IPS-18c (cell line): ENCODE measurements at regions not wholly inside any gene's neighbourhood (a gene's known extent, or its start where the extent isn't known, plus 50 kb on each side); places are given as distances from the start of the nearest gene placed in this dataset.
"Not testable (repeated sequence)": the region's sequence is repeated elsewhere in the genome, so short reads cannot be mapped to it uniquely, and the experiment has no call there.

Source experiments
- H3K4me3 ChIP-seq: 2 replicates; pipeline ENCODE4 v1.7.0; 2013; ENCODE audit warnings: low read depth, mild to moderate bottlenecking, low read length, moderate library complexity; ENCODE audit not compliant: insufficient read depth
- H3K9me3 ChIP-seq: one replicate; pipeline ENCODE4 v1.6.1; 2013; ENCODE audit warnings: mild to moderate bottlenecking, low read length, moderate library complexity; ENCODE audit not compliant: control insufficient read depth, insufficient read depth

DNA sequence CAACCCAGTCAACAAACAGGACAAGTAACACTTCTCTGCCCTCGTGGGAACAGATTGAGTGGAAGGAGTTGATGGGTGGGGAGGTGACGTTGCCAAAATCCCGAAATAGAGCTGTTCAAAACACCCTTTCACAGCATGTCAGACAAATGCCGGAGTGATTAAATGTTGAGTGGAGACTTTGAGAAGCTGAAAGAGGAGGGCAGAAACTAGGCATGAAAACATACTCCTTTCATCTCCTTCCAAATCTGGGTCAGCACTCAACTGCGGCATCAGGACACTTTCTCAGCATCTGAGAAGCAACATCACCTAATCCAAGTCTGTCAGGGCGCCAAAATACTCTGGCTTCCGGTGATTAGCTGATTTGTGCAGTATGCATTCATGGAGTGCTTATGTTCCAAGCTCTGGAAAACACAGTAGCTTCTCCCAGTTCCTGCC is 51.5 kb upstream of the MRI1 start:
- Histone ChIP-seq H3K9me3 (peaks cover 4% of the 10 kb centered on the region), H3K4me3 (no peak overlapping the region)

DNA sequence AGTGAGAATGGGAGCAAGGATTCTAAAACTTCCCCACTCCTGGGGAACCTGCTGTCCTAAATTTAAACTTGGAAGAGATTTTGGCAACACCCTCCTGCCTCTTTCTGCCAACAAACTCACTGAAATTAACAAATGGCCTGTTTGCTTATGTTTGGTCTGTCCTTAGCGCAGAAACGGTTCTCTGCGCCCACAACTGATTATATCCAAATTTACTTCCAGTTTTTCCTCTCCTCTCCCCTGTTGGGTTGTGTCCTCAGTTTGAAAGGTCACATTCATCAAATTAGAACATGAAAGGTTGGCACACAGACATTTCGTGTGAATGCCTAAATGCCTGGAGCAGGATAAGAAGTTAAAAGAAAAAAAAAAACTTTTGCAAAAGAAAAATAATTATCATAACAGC is 56.4 kb upstream of the MRI1 start:
- Histone ChIP-seq H3K9me3 (no peaks in the 10 kb centered on the region), H3K4me3 (no peak overlapping the region)

DNA sequence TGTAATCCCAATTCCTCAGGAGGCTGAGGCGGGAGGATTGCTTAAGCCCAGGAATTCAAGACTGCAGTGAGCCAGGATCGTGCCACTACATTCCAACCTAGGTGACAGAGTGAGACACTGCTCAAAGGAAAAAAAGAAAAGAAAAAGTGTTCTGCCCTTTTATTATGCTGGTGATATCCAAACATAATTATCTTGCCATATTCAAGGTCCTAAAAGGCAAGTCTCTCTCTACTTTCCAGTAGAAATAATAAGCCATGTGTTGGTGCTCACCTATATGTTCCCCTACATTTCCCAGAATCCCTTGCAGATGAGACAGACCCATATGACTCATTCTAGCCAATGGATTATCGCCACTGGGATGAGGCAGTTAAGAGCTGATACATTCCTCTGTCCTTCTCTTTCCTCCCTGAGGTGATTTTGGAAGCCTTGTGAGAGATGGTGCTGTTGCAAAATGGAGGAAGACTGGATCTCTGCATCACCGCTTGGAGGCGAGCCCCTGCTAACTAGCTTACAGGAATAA is 58.3 kb upstream of the MRI1 start:
- Histone ChIP-seq H3K9me3 (no peaks in the 10 kb centered on the region), H3K4me3 (no peak overlapping the region)

DNA sequence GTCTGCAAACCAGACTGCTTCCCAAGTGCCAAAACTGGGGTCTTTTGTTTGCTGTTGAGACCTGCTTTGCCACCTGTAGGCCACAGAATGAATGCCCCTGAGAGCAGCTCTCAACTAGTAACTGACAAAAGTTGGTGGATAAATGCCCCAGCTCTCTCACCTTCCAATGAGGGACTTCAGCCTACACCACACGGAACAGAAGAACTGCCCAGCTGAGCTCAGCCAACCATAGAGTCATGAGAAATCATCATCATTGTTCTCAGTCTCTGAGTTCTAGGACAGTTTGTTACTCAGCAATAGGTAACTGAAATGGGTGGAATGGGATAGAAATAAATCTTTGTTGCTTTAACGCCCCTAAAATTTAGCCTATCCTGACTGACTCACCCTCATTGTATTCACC is 59.1 kb upstream of the MRI1 start:
- H3K9me3 ChIP-seq: no peaks in the 10 kb centered on the region
- H3K4me3 ChIP-seq: no peak overlapping the region

GRCh38 chr19:13701624-13702023 is 62.7 kb upstream of the MRI1 start:
- Histone ChIP-seq H3K4me3 (no peak overlapping the region), H3K9me3 (no peaks in the 10 kb centered on the region)

DNA sequence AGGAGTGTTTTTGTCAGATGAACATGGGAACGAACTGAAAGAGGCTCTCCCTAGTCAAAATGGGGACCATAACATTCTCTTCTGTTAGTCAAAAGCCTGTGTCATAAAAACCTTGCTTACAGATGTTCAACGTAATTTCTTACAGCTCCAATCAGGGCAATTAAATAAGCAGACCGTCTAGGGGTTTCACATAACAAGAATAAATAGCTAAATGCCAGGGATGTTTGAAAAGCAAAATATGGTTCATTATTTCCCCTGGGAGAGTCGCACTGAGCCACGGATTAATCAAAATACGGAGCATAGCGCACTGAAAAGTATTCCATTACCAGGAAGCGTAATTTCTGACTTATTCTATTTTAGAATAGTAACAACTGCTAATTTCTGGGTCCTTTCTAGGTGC is 63.7 kb upstream of the MRI1 start:
- no peaks in the 10 kb centered on the region for H3K9me3 ChIP-seq
- H3K4me3 ChIP-seq: no peak overlapping the region

- no peaks in the 10 kb centered on the region for H3K9me3 ChIP-seq
- H3K4me3 ChIP-seq: no peak overlapping the region
Measured at GRCh38 chr19:13699786-13700185, 64.5 kb upstream of the MRI1 start.

DNA sequence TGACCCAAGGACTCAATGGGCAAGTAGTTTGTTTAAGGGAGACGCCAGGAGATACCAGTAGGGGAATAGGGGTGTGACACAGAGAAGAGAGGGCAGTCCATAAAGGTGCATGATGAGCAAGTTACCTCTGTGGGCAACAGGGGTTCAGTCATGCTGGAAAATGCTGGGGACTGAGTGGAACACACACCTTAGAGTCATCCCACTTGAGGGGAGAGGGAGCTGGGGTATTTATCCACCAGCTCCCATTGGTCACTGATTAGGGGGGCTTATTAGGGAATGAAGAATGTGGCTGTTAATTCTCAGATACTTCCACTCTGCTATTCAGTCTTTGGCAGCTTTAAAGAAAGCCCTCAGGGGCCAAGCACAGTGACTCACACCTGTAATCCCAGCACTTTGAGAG is 67.5 kb upstream of the MRI1 start:
- Histone ChIP-seq H3K4me3 (no peak overlapping the region), H3K9me3 (no peaks in the 10 kb centered on the region)

GRCh38 chr19:13693889-13694288 is 70.4 kb upstream of the MRI1 start:
- H3K4me3 ChIP-seq: no peak overlapping the region
- H3K9me3 ChIP-seq: no peaks in the 10 kb centered on the region

DNA sequence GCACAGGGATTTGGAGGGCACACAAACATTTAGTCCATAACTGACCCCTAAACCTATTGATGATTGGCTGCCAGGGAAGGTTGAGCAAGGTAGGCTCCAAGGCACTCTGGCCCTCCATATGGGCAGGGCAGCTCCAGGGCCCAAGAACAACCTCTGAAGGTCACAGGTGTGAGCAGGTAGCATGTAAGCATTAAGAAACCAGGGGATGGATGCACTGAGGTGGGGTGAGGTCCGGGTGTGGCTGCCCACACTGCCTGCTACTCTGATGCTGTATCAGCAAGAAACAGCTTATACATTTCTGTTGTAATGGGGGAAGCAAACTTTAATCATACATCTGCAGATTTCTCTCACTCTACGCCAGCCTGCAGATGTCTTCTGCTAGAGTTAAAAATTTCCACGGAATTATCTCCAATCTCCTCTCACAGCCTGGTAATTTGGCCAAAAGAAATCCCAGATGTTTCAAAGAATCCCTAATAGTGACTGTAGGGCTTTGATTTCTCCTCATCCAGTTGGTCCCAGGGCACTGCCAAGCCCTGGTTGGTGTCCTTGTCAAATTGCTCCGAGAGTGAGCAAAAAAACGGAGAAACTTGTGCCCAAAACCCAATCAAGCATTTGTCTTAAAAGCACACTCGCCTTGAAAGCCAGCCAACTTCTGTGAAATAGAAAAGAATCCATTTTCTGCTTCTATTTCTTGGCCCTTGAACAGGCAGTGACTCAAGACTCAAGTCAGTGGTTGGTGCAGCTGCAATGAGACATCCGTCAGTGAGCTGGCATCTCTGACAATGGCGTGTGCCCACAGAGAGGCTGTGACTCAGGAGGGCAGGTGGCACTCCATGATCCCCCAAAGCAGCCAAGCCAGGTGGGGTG is 72.5 kb upstream of the MRI1 start:
- Histone ChIP-seq H3K4me3 (no peak overlapping the region), H3K9me3 (peaks cover 2% of the 10 kb centered on the region)

GRCh38 chr19:13689085-13689484 is 75.2 kb upstream of the MRI1 start:
- no peak overlapping the region for H3K4me3 ChIP-seq
- peaks cover 2% of the 10 kb centered on the region for H3K9me3 ChIP-seq

GRCh38 chr19:13684021-13684420 is 80.3 kb upstream of the MRI1 start:
- Histone ChIP-seq H3K9me3 (peaks cover 5% of the 10 kb centered on the region), H3K4me3 (no peak overlapping the region)

GRCh38 chr19:13681509-13681908 is 82.8 kb upstream of the MRI1 start:
- peaks cover 4% of the 10 kb centered on the region for H3K9me3 ChIP-seq
- no peak overlapping the region for H3K4me3 ChIP-seq

DNA sequence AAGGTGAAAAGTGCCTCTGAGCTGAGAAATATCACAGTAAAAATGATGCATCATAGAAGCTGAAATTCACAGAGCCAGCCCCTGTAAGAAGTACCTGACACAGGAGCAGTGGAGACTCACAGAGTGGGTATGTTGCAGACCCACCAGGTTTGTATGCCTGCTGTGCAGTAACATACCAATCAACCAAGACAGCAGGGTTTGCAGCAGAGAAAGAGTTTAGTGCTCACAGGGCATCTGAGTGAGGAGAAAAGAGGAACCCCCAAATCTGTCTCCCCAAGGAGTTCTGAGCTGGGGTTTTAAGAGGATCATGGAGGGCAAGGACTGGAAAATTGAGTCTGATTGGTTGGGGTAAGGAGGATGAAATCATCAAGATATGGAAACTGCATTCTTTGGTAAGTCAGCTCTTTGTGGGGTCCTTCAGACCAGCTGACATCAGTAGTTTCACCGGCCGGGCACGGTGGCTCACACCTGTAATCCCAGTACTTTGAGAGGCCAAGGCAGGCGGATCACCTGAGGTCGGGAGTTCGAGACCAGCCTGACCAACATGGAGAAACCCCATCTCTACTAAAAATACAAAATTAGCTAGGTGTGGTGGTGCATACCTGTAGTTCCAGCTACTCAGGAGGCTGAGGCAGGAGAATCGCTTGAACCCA is 83.5 kb upstream of the MRI1 start:
- H3K4me3 ChIP-seq, H3K9me3 ChIP-seq: not testable (repeated sequence)

- H3K4me3 ChIP-seq, H3K9me3 ChIP-seq: not testable (repeated sequence)
Measured at GRCh38 chr19:13676967-13677366, 87.4 kb upstream of the MRI1 start.

GRCh38 chr19:13672480-13673175 is 91.7 kb upstream of the MRI1 start:
- H3K4me3 ChIP-seq: peak overlapping the region; percentile 29; the same call in 1 of the 2 replicates
- not testable (repeated sequence) for H3K9me3 ChIP-seq

DNA sequence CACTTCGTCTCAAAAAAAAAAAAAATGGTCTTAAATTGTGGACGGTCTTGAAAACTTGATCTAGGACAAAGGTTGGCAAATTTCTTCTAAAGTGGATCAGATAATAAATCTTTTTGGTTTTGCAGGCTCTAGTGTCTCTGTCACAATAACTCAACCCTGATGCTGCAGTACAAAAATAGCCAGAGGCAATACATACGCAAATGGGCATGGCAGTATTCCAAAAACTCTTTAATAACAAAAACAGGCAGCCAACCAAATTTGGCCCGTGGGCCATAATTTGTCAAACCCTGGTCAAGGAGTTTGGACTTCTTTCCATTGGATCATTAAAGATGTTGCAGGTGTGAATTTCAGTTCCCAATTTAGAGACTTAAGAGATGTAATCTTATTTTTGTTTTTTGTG is 93.5 kb upstream of the MRI1 start:
- Histone ChIP-seq H3K9me3 (peaks cover 3% of the 10 kb centered on the region), H3K4me3 (no peak overlapping the region)
